MCF 10A (cell line): ENCODE measurements at regions not wholly inside any gene's neighbourhood (a gene's known extent, or its start where the extent isn't known, plus 50 kb on each side); places are given as distances from the start of the nearest gene placed in this dataset.

Source experiments
- BruUV-seq: library from RNA; stranded (reverse); fragments of 400-500 nt; replicated peaks from 2 replicates; lab custom pipeline; 2021; lab: Mats Ljungman, UMichigan
- CTCF ChIA-PET: fragments of 300-600 bp; sonication (Branson Sonifier 250); formaldehyde crosslinking; extraction: SDS; loops from one replicate; lab custom pipeline; 2021; ENCODE audit warnings: antibody characterized with exemption, inconsistent platforms; lab: Yijun Ruan, JAX
- POLR2A ChIA-PET: fragments of 300-600, 350-650 bp; sonication (Branson Sonifier 250); formaldehyde crosslinking; extraction: SDS; loops from one replicate; lab custom pipeline; 2020; ENCODE audit warnings: antibody characterized with exemption, inconsistent platforms; lab: Yijun Ruan, JAX
- DNase-seq: peaks from one replicate; pipeline ENCODE4 v3.0.0-alpha.2; 2018; ENCODE audit not compliant: unreplicated experiment
- H3K27ac Mint-ChIP-seq: one replicate; pipeline ENCODE4 v1.8.0; 2022; ENCODE audit warnings: mild to moderate bottlenecking, low read depth, mixed read lengths; ENCODE audit not compliant: unreplicated experiment
- H3K27me3 Mint-ChIP-seq: one replicate; pipeline ENCODE4 v1.8.0; 2022; ENCODE audit warnings: mixed read lengths; ENCODE audit not compliant: insufficient read depth, unreplicated experiment
- H3K36me3 Mint-ChIP-seq: one replicate; pipeline ENCODE4 v1.8.0; 2022; ENCODE audit warnings: mild to moderate bottlenecking, moderate library complexity, mixed read lengths; ENCODE audit not compliant: insufficient read depth, unreplicated experiment
- H3K4me1 Mint-ChIP-seq: one replicate; pipeline ENCODE4 v1.8.0; 2022; ENCODE audit warnings: mixed read lengths; ENCODE audit not compliant: insufficient read depth, unreplicated experiment
- H3K4me3 Mint-ChIP-seq: one replicate; pipeline ENCODE4 v1.8.0; 2022; ENCODE audit warnings: mild to moderate bottlenecking, moderate library complexity, mixed read lengths; ENCODE audit not compliant: unreplicated experiment
- H3K9me3 Mint-ChIP-seq: one replicate; pipeline ENCODE4 v1.8.0; 2022; ENCODE audit warnings: mixed read lengths; ENCODE audit not compliant: unreplicated experiment
- CTCF ChIP-seq: fragments of 200-600 bp; IDR thresholded peaks from one replicate; pipeline ENCODE4 v1.8.0; 2022; ENCODE audit warnings: antibody characterized with exemption, mild to moderate bottlenecking; ENCODE audit not compliant: unreplicated experiment
- intact Hi-C: fragments of 100-400 bp; cut with micrococcal nuclease; formaldehyde crosslinking; loops from 2 replicates; pipeline ENCODE4 v1.14.1; 2022

- TF ChIP-seq CTCF: no peak
- intact Hi-C loops: loop anchor here (10.0 kb wide), 1 partner anchor 166 kb away; no protein-coding TSS in a partner anchor
- Mint-ChIP-seq H3K4me3 (no peak overlapping the region), H3K4me1 (peaks cover 6% of the 10 kb centered on the region), H3K9me3 (no peaks in the 10 kb centered on the region), H3K27me3 (no peaks in the 10 kb centered on the region), H3K36me3 (no peaks in the 10 kb centered on the region), H3K27ac (no peak overlapping the region)
- ChIA-PET CTCF (interaction anchor here (0.6 to 3.1 kb wide), 9 partner anchors 21 to 784 kb away, joined by 3 to 12 read pairs (median 3); no protein-coding TSS in a partner anchor), POLR2A (no interaction called here)
- BruUV-seq: no TSS peak
- DNase-seq: no peak
Measured at GRCh38 chr12:78560633-78561032, 303.9 kb upstream of the SYT1 start.

- no peaks in the 10 kb centered on the region for H3K27me3 Mint-ChIP-seq
- intact Hi-C loops: loop anchor here (1.0 to 10.0 kb wide), 6 partner anchors 168 to 782 kb away; no protein-coding TSS in a partner anchor
- CTCF ChIA-PET: interaction anchor here (0.7 to 3.0 kb wide), 17 partner anchors 9 to 782 kb away, joined by 3 to 13 read pairs (median 4); no protein-coding TSS in a partner anchor
- peak; percentile 47 for DNase-seq
- no peak overlapping the region for H3K4me3 Mint-ChIP-seq
- peak; percentile 32 for TF ChIP-seq CTCF
- no peaks in the 10 kb centered on the region for H3K9me3 Mint-ChIP-seq
- POLR2A ChIA-PET: no interaction called here
- no peak overlapping the region for H3K27ac Mint-ChIP-seq
- no TSS peak for BruUV-seq
- H3K36me3 Mint-ChIP-seq: no peaks in the 10 kb centered on the region
- peaks cover 6% of the 10 kb centered on the region for H3K4me1 Mint-ChIP-seq
Measured at GRCh38 chr12:78562368-78563205, 302.0 kb upstream of the SYT1 start.

GRCh38 chr12:78563826-78564225 lies 300.7 kb upstream of the SYT1 start:
- H3K9me3 Mint-ChIP-seq: no peaks in the 10 kb centered on the region
- peaks cover 6% of the 10 kb centered on the region for H3K4me1 Mint-ChIP-seq
- H3K27ac Mint-ChIP-seq: no peak overlapping the region
- BruUV-seq: no TSS peak
- POLR2A ChIA-PET: interaction anchor here (0.9 kb wide), 1 partner anchor 14 kb away, joined by 3 read pairs; no protein-coding TSS in a partner anchor
- CTCF ChIA-PET: interaction anchor here (0.5 to 3.0 kb wide), 14 partner anchors 10 to 781 kb away, joined by 3 to 13 read pairs (median 4); no protein-coding TSS in a partner anchor
- no peaks in the 10 kb centered on the region for H3K27me3 Mint-ChIP-seq
- TF ChIP-seq CTCF: no peak
- H3K4me3 Mint-ChIP-seq: no peak overlapping the region
- H3K36me3 Mint-ChIP-seq: no peaks in the 10 kb centered on the region
- DNase-seq: no peak
- intact Hi-C loops: loop anchor here (2.0 to 10.0 kb wide), 4 partner anchors 169 to 781 kb away; no protein-coding TSS in a partner anchor

GRCh38 chr12:78566456-78566855 lies 298.1 kb upstream of the SYT1 start:
- BruUV-seq: no TSS peak
- ChIA-PET POLR2A (no interaction called here), CTCF (interaction anchor here (0.8 to 2.3 kb wide), 2 partner anchors 440 to 609 kb away, joined by 3 to 9 read pairs; no protein-coding TSS in a partner anchor)
- H3K4me1 Mint-ChIP-seq: no peaks in the 10 kb centered on the region
- intact Hi-C loops: loop anchor here (10.0 kb wide), 1 partner anchor 172 kb away; no protein-coding TSS in a partner anchor
- no peak for TF ChIP-seq CTCF
- no peaks in the 10 kb centered on the region for H3K36me3 Mint-ChIP-seq
- H3K27ac Mint-ChIP-seq: no peak overlapping the region
- H3K27me3 Mint-ChIP-seq: no peaks in the 10 kb centered on the region
- no peaks in the 10 kb centered on the region for H3K9me3 Mint-ChIP-seq
- DNase-seq: no peak
- no peak overlapping the region for H3K4me3 Mint-ChIP-seq
